ENCODE measurements at regions not wholly inside any gene's neighbourhood (a gene's known extent, or its start where the extent isn't known, plus 50 kb on each side); places are given as distances from the start of the nearest gene placed in this dataset.

GRCh38 chr4:122293374-122294365, 85.1 kb upstream of the ADAD1 start:
- TF ChIP-seq CTCF (IDR thresholded peaks at IDR 0.05): no peak
- TF ChIP-seq EP300 (IDR thresholded peaks at IDR 0.05): no peak
